ENCODE measurements at regions not wholly inside any gene's neighbourhood (a gene's known extent, or its start where the extent isn't known, plus 50 kb on each side); places are given as distances from the start of the nearest gene placed in this dataset.

DNA sequence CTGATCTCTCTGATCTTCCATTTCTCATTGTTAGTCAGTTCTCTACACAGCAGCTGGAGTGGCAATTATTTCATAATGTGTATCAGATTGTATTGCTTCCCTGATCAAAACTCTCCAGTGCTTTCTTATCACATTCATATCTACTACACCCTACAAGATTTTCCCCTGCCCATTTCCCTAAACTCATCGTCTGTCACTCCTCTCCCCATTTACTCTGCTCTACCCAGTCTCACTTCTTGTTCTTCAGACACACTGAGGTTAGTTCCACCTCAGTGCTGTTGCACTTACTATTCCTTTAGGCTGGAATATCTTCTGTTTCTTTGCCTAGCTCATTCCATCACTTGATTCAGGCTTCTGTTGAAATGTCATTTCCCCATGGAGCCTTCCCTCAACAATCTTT, 197.1 kb downstream of the SATB1 start:
- TF ChIP-seq, protein P1, sequence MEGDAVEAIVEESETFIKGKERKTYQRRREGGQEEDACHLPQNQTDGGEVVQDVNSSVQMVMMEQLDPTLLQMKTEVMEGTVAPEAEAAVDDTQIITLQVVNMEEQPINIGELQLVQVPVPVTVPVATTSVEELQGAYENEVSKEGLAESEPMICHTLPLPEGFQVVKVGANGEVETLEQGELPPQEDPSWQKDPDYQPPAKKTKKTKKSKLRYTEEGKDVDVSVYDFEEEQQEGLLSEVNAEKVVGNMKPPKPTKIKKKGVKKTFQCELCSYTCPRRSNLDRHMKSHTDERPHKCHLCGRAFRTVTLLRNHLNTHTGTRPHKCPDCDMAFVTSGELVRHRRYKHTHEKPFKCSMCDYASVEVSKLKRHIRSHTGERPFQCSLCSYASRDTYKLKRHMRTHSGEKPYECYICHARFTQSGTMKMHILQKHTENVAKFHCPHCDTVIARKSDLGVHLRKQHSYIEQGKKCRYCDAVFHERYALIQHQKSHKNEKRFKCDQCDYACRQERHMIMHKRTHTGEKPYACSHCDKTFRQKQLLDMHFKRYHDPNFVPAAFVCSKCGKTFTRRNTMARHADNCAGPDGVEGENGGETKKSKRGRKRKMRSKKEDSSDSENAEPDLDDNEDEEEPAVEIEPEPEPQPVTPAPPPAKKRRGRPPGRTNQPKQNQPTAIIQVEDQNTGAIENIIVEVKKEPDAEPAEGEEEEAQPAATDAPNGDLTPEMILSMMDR (IDR thresholded peaks at IDR 0.05) = no peak
- TF ChIP-seq EZH2 (IDR thresholded peaks at IDR 0.05; ENCODE audit: borderline replicate concordance, insufficient read depth, low read depth, low read length, poor library complexity, severe bottlenecking) = no peak

Measured in B cell (primary cell).